Endothelial cell of umbilical vein (primary cell): ENCODE measurements at regions not wholly inside any gene's neighbourhood (a gene's known extent, or its start where the extent isn't known, plus 50 kb on each side); places are given as distances from the start of the nearest gene placed in this dataset.

Experiments used
- BruUV-seq: library from RNA; stranded (reverse); fragments of 400-500 nt; replicated peaks from 2 replicates; lab custom pipeline; 2021; lab: Mats Ljungman, UMichigan
- CTCF ChIA-PET: fragments of 300-600, 350-600 bp; sonication (Branson Sonifier 250); formaldehyde crosslinking; loops from one replicate; lab custom pipeline; 2021; ENCODE audit warnings: antibody characterized with exemption, inconsistent platforms; lab: Charles Lee
- POLR2A ChIA-PET: fragments of 300-600, 350-600 bp; sonication (Branson Sonifier 250); formaldehyde crosslinking; loops from one replicate; lab custom pipeline; 2021; ENCODE audit warnings: antibody characterized with exemption, inconsistent platforms; lab: Charles Lee
- DNase-seq: peaks from one replicate; pipeline ENCODE4 v3.0.0-alpha.2; 2011; ENCODE audit warnings: low read depth, low spot score
- FAIRE-seq: peaks from 2 replicates; lab custom pipeline; 2011; peaks lifted over from hg19 to GRCh38; lab: Jason Lieb, UNC
- H2AFZ ChIP-seq: 2 replicates; pipeline ENCODE4 v1.6.0; 2012; ENCODE audit warnings: low read depth, low read length, control low read depth, inconsistent platforms
- H3K27ac ChIP-seq: 2 replicates; pipeline ENCODE4 v1.5.1; 2011; ENCODE audit warnings: low read depth, mild to moderate bottlenecking, control low read depth, low read length, moderate library complexity; ENCODE audit not compliant: insufficient read depth
- H3K27me3 ChIP-seq, 2 experiments: 2 replicates each; pipeline versions ENCODE4 v1.6.0 to v1.6.1; 2011; ENCODE audit warnings: low read length in 2 of 2, mixed read lengths in 1 of 2; ENCODE audit not compliant: control insufficient read depth in 2 of 2, insufficient read depth in 2 of 2
- H3K36me3 ChIP-seq, 2 experiments: 2 replicates in 1 of 2; 3 replicates in 1 of 2; pipeline ENCODE4 v1.5.1; 2011; ENCODE audit warnings: low read length in 2 of 2, mild to moderate bottlenecking in 1 of 2, moderate library complexity in 1 of 2; ENCODE audit not compliant: control insufficient read depth in 2 of 2, insufficient read depth in 2 of 2; ENCODE audit errors: extremely low read depth in 1 of 2
- H3K4me1 ChIP-seq: 3 replicates; pipeline ENCODE4 v1.5.1; 2011; ENCODE audit warnings: mild to moderate bottlenecking, low read length; ENCODE audit not compliant: control insufficient read depth, insufficient read depth; ENCODE audit errors: extremely low read depth
- H3K4me2 ChIP-seq: 2 replicates; pipeline ENCODE4 v1.6.1; 2011; ENCODE audit warnings: low read length, control low read depth, mixed read lengths; ENCODE audit not compliant: insufficient read depth
- H3K4me3 ChIP-seq, 3 experiments: fragments of 200-600 bp in 1 of 3; sonication (generic), shearing (Covaris generic) in 1 of 3; replicated peaks in 1 of 3; 2 replicates each; pipeline ENCODE4 v1.5.1; 2011 to 2016; ENCODE audit warnings: control low read depth in 3 of 3, low read length in 3 of 3, mild to moderate bottlenecking in 2 of 3, inconsistent platforms in 1 of 3, low read depth in 1 of 3, moderate library complexity in 1 of 3; ENCODE audit not compliant: insufficient read depth in 1 of 3
- H3K79me2 ChIP-seq: 2 replicates; pipeline ENCODE4 v1.6.0; 2012; ENCODE audit warnings: low read length, inconsistent platforms; ENCODE audit not compliant: control insufficient read depth, insufficient read depth
- H3K9ac ChIP-seq: replicated peaks from 2 replicates; pipeline ENCODE3; 2011; ENCODE audit warnings: low read length, control low read depth; ENCODE audit not compliant: insufficient read depth; ENCODE audit errors: extremely low read depth
- H3K9me1 ChIP-seq: replicated peaks from 3 replicates; pipeline ENCODE4 v1.6.0; 2011; ENCODE audit warnings: mild to moderate bottlenecking, low read length; ENCODE audit not compliant: control insufficient read depth, insufficient read depth; ENCODE audit errors: extremely low read depth
- H3K9me3 ChIP-seq: replicated peaks from 2 replicates; pipeline ENCODE4 v1.5.1; 2012; ENCODE audit warnings: low read length, inconsistent platforms; ENCODE audit not compliant: control insufficient read depth, insufficient read depth
- H4K20me1 ChIP-seq: replicated peaks from 2 replicates; pipeline ENCODE3; 2011; ENCODE audit warnings: mild to moderate bottlenecking, low read length; ENCODE audit not compliant: control insufficient read depth, insufficient read depth; ENCODE audit errors: extremely low read depth
- CTCF ChIP-seq, 2 donors: IDR thresholded peaks; 1 replicate in 1 of 2; 2 replicates in 1 of 2; pipeline ENCODE4 v1.5.1; 2011; ENCODE audit warnings: low read length in 2 of 2, mild to moderate bottlenecking in 2 of 2, moderate library complexity in 2 of 2, control low read depth in 1 of 2, inconsistent platforms in 1 of 2, low read depth in 1 of 2; ENCODE audit not compliant: insufficient read depth in 1 of 2; ENCODE audit errors: extremely low read depth in 1 of 2
- EZH2 ChIP-seq: IDR thresholded peaks from 2 replicates; pipeline ENCODE4 v1.6.1; 2012; ENCODE audit warnings: borderline replicate concordance, low read depth, mild to moderate bottlenecking, moderate library complexity, low read length, inconsistent platforms; ENCODE audit not compliant: severe bottlenecking
- FOS ChIP-seq: IDR thresholded peaks from 2 replicates; pipeline ENCODE4 v1.6.1; 2011; ENCODE audit warnings: mild to moderate bottlenecking, low read length, moderate library complexity, borderline replicate concordance; ENCODE audit not compliant: insufficient read depth
- GATA2 ChIP-seq: IDR thresholded peaks from 2 replicates; pipeline ENCODE4 v1.7.0; 2011; ENCODE audit warnings: low read depth, mild to moderate bottlenecking, moderate library complexity, mixed read lengths, low read length; ENCODE audit not compliant: insufficient read length, insufficient read depth
- JUN ChIP-seq: IDR thresholded peaks from 2 replicates; pipeline ENCODE4 v1.6.1; 2011; ENCODE audit warnings: borderline replicate concordance, low read depth; ENCODE audit not compliant: insufficient read length, insufficient read depth
- MYC ChIP-seq: IDR thresholded peaks from one replicate; pipeline ENCODE4 v1.6.1; 2011; ENCODE audit warnings: mild to moderate bottlenecking, low read depth, low read length
- POLR2A ChIP-seq: IDR thresholded peaks from 2 replicates; pipeline ENCODE4 v1.6.1; 2012; ENCODE audit warnings: low read depth, mild to moderate bottlenecking, control low read depth, low read length
- POLR2AphosphoS5 ChIP-seq: IDR thresholded peaks from 2 replicates; pipeline ENCODE4 v1.6.1; 2012; ENCODE audit warnings: low read depth, mild to moderate bottlenecking, control low read depth, low read length, moderate library complexity; ENCODE audit not compliant: insufficient read depth
- dilution Hi-C: fragments of 300-500 bp; cut with MboI; formaldehyde crosslinking; loops from one replicate; pipeline ENCODE4 v1.15.0; 2019; ENCODE audit warnings: low sequenced_read_pairs; ENCODE audit not compliant: extremely low pct_ligation_motif_present
- intact Hi-C: fragments of 100-400 bp; cut with micrococcal nuclease; formaldehyde crosslinking; loops from one replicate; pipeline ENCODE4 v1.10.0; 2022
- TF ChIP-seq, protein P1 (sequence below): IDR thresholded peaks from 2 replicates; pipeline ENCODE4 v1.6.1; 2011; ENCODE audit not compliant: insufficient read depth, insufficient read length

- BruUV-seq: no TSS peak
- FAIRE-seq (no peak), DNase-seq (no peak)
- dilution Hi-C loops: no loop called here
- Histone ChIP-seq H3K9me3 (peaks cover 2% of the 10 kb centered on the region), H3K79me2 (no peaks in the 10 kb centered on the region), H3K36me3 (no peaks in the 10 kb centered on the region), H3K27me3 (no peaks in the 10 kb centered on the region), H3K9ac (no peak overlapping the region), H3K9me1 (no peaks in the 10 kb centered on the region), H3K27ac (no peak overlapping the region), H2AFZ (no peak overlapping the region), H3K4me2 (no peak overlapping the region), H3K4me3 (no peak overlapping the region), H4K20me1 (no peaks in the 10 kb centered on the region), H3K4me1 (no peaks in the 10 kb centered on the region)
- CTCF ChIA-PET: no interaction called here
- TF ChIP-seq GATA2: no peak
- no peak for TF ChIP-seq FOS
- TF ChIP-seq CTCF (IDR thresholded peaks at IDR 0.05; ENCODE audit: extremely low read depth in 1 of 2, insufficient read depth in 1 of 2, low read depth in 1 of 2, low read length in 2 of 2): no peak
- TF ChIP-seq, protein P1, sequence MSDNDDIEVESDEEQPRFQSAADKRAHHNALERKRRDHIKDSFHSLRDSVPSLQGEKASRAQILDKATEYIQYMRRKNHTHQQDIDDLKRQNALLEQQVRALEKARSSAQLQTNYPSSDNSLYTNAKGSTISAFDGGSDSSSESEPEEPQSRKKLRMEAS: no peak
- TF ChIP-seq POLR2AphosphoS5: no peak
- TF ChIP-seq EZH2: no peak
- no peak for TF ChIP-seq MYC
- no peak for TF ChIP-seq POLR2A
- TF ChIP-seq JUN: no peak
- intact Hi-C loops: no loop called here
- POLR2A ChIA-PET: no interaction called here
Measured at GRCh38 chr15:87135109-87135508, 1055.4 kb downstream of the AGBL1 start.
